Neural progenitor cell (in vitro differentiated cells): ENCODE measurements at regions not wholly inside any gene's neighbourhood (a gene's known extent, or its start where the extent isn't known, plus 50 kb on each side); places are given as distances from the start of the nearest gene placed in this dataset.

Experiments
- CTCF ChIP-seq: fragments of 200-600 bp; sonication (generic); IDR thresholded peaks from 2 replicates; pipeline ENCODE4 v1.5.1; 2017; ENCODE audit warnings: antibody characterized with exemption, mild to moderate bottlenecking
- EZH2 ChIP-seq: fragments of 200-600 bp; sonication (generic); IDR thresholded peaks from 2 replicates; pipeline ENCODE4 v1.6.1; 2017; ENCODE audit warnings: antibody characterized with exemption, mild to moderate bottlenecking, moderate library complexity
- EZH2phosphoT487 ChIP-seq: fragments of 200-600 bp; sonication (generic); IDR thresholded peaks from 2 replicates; pipeline ENCODE4 v1.6.1; 2017; ENCODE audit warnings: antibody characterized with exemption

GRCh38 chr15:96086164-96086563 lies 244.3 kb upstream of the NR2F2 start:
- TF ChIP-seq EZH2 (no peak), CTCF (no peak), EZH2phosphoT487 (no peak)
